Ammon's horn (tissue), 1 donor: ENCODE measurements at regions not wholly inside any gene's neighbourhood (a gene's known extent, or its start where the extent isn't known, plus 50 kb on each side); places are given as distances from the start of the nearest gene placed in this dataset.
"Not testable (repeated sequence)": the region's sequence is repeated elsewhere in the genome, so short reads cannot be mapped to it uniquely, and the experiment has no call there.

Experiments
- DNase-seq: peaks from one replicate; pipeline ENCODE4 v3.0.0-alpha.2; 2016; ENCODE audit warnings: low spot score

DNA sequence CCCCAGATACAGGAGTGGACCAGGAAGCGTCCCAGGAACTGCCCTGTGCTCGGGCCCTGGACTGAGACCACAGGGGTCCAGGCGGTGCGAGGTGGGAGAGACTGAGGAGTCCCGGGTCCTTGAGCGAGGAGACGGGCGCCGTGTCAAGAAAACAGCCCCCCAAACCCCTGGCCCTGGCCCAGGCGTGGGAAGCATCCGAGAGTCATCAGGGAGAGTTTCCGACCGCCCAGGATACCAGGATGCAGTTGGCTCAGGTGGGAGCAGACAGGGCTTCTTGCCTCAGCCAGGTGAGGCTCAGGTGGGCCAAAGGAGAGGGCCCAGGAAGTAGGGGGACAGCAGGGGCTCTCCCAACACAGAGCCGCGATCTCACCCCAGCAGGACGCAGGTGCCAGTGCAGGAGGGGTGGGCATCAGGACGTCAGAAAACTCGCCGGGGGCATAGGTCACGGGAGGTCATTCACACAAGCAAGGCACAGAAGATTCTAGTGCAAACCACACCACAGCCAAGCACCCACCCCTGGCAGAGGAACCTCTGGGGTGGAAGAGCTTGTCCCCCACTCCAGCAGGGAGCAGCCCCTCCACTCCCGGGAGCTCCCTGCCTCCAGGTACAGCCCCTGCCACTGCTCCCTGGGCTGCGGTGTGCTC is 102.5 kb upstream of the EIF5 start:
- no peak for DNase-seq

- no peak for DNase-seq
These were observed 101.8 kb upstream of the EIF5 start for GRCh38 chr14:103232031-103232808.

GRCh38 chr14:103232831-103233319 is 101.2 kb upstream of the EIF5 start:
- no peak for DNase-seq

DNA sequence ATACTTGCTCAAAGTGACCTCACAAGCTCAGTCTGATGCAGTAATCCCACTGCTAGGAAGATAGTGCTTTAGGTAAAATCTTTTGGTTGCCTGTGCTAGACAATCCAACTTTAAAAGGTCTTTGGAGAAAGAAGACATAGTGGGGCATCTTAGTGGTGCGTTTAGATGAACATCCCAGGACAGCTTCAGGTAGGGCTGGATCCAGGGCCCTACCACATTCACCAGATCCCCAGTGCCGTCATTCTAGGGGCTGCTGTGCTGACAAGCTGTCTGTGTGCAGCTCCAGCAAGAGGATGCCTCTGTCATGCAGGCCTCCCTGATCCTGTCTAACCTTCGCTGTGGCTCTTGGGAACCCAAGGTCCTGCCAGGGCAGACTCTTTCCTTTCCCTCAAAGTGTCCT is 100.7 kb upstream of the EIF5 start:
- DNase-seq, result no peak

DNA sequence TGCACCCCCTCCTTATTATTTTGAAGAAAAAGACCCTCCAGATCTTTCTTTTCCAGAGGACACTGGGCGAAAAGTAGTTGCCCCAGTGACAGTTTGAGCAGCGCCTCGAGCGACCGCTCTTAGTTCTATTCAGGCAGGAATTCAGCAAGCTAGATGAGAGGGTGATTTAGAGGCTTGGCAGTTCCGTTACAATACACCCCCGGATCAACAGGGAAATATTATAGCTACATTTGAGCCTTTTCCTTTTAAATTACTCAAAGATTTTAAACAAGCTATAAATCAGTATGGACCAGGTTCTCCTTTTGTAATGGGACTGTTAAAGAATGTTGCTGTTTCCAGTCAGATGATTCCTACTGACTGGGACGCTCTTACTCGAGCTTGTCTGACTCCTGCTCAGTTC is 99.2 kb upstream of the EIF5 start:
- not testable (repeated sequence) for DNase-seq

DNA sequence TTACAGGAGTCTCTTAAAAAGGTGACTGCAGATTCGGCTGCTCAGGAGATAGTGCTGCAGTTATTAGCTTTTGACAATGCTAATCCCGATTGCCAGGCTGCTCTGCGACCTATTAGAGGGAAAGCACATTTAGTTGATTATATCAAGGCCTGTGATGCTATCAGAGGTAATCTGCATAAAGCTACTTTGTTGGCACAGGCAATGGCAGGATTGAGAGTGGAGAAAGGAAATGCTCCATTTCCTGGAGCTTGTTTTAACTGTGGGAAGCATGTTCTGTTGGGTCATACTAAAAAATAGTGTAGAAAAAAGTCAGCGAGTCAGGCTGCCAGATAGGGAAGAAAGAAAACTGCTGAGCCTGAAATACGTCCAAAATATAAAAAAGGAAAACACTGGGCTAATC is 98.5 kb upstream of the EIF5 start:
- DNase-seq, result not testable (repeated sequence)

DNA sequence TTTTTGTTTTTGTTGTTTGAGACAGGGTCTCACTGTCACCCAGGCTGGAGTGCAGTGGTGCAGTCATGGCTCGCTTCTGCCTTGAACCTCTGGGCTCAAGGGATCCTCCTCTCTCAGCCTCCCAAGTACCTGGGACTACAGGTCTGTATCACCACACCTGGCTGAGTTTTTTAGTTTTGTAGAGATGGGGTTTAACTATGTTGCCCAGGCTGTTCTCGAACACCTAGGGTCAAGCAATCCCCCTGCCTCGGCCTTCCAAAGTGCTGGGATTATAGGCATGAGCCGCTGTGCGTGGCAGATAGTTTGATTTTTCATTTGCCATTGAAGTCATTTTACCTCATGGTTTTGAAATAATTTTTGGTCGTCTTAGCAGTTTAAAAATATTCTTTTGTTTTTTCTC is 94.3 kb upstream of the EIF5 start:
- DNase-seq, result no peak

DNA sequence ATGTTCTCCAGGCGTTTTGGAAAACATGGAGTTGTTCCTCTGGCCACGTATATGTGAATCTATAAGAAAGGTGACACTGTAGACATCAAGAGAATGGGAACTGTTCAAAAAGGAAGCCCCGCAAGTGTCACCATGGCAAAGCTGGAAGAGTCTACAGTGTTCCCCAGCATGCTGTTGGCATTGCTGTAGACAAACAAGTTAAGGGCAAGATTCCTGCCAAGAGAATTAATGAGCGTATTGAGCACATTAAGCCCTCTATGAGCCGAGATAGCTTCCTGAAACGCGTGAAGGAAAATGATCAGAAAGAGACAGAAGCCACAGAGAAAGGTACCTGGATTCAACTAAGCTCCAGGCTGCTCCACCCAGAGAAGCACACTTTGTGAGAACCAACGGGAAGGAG is 92.5 kb upstream of the EIF5 start:
- peak; percentile 11 for DNase-seq

DNA sequence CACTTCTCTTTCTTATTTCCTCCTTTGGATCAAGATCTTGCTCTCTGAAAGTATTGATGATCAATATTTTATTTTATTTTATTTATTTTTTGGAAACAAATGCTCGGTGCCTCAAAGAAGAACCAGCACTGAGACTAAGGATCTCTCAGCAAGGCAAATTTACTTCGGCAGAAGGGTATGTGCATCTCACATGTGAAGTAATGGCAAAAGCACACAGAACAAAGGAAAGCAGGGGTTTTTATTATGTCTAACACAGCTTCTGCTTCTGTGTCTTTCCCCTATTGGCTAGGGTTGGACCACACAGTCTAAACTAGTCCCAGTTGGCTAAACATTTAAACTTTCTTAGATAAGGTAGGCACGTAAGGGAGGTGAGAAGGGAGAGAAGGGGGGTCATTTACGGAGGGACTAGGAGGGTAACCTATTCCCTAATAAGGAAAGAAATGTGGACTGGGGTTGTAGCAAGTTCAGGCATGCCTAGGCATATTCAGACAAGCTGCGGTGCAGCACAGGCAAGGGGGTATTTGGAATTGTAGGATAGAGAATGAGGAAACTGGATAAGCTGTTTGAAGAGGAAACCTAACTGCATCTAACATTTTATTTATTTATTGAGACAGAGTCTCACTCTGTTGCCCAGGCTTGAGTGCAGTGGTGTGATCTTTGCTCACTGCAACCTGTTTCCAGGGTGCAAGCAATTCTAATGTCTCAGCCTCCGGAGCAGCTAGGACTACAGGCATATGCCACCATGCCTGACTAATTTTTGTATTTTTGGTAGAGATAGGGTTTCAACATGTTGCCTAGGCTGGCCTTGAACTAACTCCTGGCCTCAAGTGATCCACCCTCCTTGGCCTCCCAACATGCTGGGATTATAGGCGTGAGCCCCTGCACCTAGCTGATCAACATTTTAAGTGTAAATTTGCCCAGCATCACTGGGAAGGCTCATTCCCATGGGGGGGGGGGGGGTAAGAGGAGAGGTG is 90.0 kb upstream of the EIF5 start:
- DNase-seq, result no peak

- DNase-seq, result not testable (repeated sequence)
These were observed 88.4 kb upstream of the EIF5 start for GRCh38 chr14:103245624-103246031.

DNA sequence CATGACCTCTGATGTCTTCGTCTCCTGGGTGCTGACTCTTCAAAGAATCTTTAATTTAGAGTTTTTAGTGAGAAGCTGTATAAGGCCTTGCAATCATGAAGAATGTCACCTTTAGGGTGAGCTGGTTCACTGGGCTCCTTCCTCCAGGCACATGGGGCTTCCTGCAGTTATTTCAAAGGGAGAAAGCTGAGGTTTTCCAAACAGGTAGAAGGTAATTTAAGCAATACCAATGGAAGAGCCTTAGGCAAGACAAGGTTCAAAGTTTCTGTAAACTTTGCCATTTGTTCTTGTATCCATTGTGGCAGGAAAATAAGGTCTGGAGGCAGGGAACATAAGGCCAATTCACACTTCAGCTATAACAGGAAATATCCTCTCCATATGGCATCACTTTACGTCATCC is 88.0 kb upstream of the EIF5 start:
- DNase-seq, result no peak

DNA sequence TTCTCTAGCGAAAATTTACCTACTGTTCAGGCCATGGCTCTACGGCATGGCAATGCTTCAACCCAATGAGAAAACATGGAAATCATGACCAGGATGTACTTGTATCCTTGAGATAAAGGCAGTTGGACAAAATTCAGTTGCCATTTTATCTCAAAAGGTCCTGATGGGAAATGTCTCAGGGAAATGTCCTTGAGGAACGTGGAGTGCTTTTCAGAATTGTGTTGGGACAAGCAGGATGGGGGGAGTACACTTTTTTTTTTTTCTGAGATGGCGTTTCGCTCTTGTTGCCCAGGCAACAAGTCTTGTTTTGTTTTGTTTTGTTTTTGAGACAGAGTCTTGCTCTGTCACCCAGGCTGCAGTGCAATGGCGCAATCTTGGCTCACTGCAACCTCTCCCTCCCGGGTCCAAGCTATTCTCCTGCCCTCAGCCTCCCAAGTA is 86.8 kb upstream of the EIF5 start:
- no peak for DNase-seq

- DNase-seq, result no peak
These were observed 83.9 kb upstream of the EIF5 start for GRCh38 chr14:103250181-103250580.

GRCh38 chr14:103250874-103251273 is 83.2 kb upstream of the EIF5 start:
- DNase-seq, result no peak

- no peak for DNase-seq
These were observed 78.5 kb upstream of the EIF5 start for GRCh38 chr14:103255555-103255954.

DNA sequence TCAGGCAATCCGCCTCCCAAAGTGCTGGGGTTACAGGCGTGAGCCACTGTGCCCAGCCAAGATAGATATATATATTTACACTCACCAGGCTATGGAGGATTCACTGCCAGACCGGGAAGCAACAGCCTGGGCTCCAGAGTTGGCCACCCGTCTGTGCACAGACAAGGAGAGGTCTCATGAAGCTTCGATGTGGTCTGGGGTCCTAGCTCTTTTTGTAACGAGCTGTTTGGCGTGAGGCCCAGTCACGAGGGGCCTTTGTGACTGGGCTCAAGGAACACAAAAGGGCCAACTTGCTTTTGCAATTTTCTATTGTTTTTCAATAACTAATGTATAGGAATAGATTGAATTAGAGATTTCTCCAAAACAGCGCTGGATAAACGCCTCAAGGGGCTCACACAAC is 77.6 kb upstream of the EIF5 start:
- DNase-seq, result no peak

DNA sequence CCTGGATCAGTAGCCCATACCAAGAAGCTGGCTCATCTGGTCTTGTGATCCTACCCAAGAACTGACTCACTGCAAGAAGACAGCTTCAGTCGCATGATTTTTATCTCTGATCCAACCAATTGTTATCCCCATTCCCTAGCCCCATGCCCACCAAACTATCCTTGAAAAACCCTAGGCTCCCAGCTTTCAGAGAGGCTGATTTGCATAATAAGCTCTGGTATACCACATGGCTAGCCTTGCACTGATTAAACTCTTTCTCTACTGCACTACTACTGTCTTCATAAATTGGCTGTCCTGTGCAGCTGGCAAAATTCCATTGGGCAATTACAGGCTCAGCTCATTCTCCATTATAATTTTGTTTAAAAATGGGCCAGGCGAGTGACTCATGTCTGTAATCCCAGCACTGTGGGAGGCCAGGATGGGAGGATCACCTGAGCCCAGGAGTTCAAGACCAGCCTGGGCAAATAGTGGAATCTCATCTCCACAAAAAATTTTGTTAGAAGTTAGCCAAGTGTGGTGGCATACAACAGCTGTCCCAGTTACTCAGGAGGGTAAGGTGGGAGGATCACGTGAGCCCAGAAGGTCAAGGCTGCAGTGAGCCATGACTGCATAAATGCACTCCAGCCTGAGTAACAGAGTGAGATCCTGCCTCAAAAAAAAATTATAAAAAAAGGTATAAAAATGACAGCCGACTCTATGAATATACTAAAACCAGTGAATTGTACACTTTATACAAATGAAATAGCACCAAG is 76.7 kb upstream of the EIF5 start:
- DNase-seq, result no peak

DNA sequence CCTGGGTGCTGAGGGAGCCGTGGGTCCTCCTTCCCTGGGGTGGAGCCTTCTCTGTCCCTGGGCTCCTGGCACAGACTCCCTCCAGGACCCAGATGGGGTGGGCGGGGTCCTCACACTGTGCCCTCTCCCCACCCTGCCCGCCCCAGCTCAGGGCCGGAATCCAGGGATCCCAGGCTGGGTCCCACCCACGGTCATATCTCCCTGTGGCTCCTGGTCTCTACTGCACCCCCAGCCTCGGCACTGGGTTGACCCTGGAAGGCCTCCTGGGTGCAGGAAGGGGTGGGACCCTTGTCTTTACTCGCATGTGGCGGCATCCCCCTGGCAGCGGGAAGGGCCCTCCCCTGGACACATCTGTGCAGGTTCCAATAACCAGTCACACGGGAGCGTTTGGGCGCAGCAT is 75.8 kb upstream of the EIF5 start:
- no peak for DNase-seq

DNA sequence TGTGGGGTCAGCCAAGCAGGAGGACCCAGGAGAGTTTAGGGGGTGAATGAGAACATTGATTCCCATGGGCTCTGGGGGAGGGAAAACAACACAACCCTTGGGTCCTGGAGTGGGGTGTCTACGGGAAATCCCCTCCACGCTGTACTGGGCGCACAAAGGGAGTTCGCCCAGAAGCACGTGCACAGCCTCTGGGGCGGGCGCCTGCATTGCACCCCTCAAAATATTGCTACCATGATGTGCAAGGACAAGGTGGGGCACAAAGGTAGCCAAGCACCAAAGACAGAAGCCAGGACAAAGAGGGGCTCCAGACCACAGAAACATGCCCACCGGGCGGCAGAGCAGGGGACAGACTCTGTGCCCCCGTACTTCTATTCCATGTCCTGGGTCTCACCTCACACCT is 74.9 kb upstream of the EIF5 start:
- DNase-seq, result no peak

DNA sequence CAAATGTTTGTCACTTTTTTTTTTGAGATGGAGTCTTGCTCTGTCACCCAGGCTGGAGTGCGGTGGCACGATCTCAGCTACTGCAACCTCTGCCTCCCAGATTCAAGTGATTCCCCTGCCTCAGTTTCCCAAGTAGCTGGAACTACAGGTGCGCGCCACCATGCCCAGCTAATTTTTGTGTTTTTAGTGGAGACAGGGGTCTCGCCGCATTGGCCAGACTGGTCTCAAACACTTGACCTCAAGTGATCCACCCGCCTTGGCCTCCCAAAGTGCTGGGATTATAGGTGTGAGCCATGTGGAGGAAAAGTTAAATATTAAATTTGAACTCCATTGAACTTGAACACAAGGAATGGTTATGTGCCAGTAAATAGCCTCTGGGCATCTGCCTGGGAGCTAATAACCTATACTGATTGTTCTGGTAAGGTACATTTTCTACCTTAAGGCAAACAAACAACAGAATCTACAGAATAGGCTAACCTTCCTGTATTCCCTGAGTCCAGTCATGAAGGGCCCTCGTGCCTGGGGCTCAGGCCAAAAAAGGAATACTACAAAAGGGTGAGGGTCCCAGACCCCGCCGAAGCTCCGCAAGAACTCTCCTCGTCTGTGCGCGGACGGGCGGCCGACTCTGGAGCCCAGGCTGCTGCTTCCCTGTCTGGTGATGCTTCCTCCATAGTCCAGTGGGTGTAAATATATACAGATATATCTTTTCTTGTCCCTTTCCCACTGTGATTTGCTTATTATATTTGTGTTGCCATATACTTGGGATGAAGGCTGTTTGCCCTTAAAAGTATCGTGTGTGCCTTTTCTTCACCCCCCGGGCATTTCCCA is 74.0 kb upstream of the EIF5 start:
- DNase-seq, result no peak

DNA sequence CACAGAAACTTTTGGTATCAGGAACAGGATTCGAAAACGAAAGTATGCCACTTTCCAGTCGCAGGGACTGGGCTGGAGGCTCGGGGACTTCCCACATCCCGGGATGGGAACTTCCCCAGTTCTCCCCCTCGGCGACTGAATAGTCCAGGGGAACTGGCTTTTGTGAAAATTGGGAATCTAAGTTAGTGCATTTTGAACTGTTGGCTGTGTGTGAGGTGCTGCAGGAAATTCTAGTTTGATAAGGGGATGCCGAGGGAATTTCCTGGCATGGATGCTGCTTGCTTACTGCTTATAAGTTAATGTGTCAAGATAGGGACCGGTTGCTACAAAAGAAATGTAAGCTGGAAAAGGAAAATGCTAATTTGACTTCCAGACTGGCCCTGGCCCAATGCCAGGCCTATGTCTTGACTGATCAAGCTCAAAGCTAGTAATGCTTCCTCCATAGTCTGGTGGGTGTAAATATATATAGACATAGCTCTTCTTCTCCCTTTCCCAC is 73.4 kb upstream of the EIF5 start:
- DNase-seq, result peak; percentile 19
